Tibial artery (tissue), 4 donors: ENCODE measurements at regions not wholly inside any gene's neighbourhood (a gene's known extent, or its start where the extent isn't known, plus 50 kb on each side); places are given as distances from the start of the nearest gene placed in this dataset.

Source experiments
- DNase-seq, 2 donors: peaks; one replicate each; pipeline ENCODE4 v3.0.0-alpha.2; 2019
- H3K27ac ChIP-seq, 2 donors: fragments of 200-600 bp; sonication (generic) in 1 of 2; 1 replicate in 1 of 2; 2 replicates in 1 of 2; pipeline ENCODE4 v1.5.1; 2018 to 2019; ENCODE audit warnings: mild to moderate bottlenecking in 1 of 2
- H3K27me3 ChIP-seq, 2 donors: fragments of 200-600 bp; sonication (generic) in 1 of 2; one replicate each; pipeline versions ENCODE4 v1.5.1 to v1.6.0; 2016 to 2019
- H3K36me3 ChIP-seq, 3 donors: fragments of 200-600 bp; sonication (generic) in 2 of 3; one replicate each; pipeline ENCODE4 v1.5.1; 2016 to 2019; ENCODE audit warnings: mild to moderate bottlenecking in 2 of 3
- H3K4me1 ChIP-seq, 4 donors: fragments of 200-600 bp; sonication (generic) in 2 of 4; 1 replicate in 3 of 4; 2 replicates in 1 of 4; pipeline ENCODE4 v1.5.1; 2016 to 2019
- H3K4me3 ChIP-seq, 2 donors: fragments of 200-600 bp; sonication (generic) in 1 of 2; 1 replicate in 1 of 2; 2 replicates in 1 of 2; pipeline ENCODE4 v1.5.1; 2018 to 2019; ENCODE audit warnings: mild to moderate bottlenecking in 2 of 2
- H3K9me3 ChIP-seq, 3 donors: fragments of 200-600 bp; sonication (generic) in 1 of 3; one replicate each; pipeline ENCODE4 v1.5.1; 2016 to 2019
- CTCF ChIP-seq, 2 experiments: fragments of 200-600 bp in 1 of 2; fragments of 450-650 bp in 1 of 2; IDR thresholded peaks; one replicate each; pipeline ENCODE4 v1.5.1; 2017 to 2019; ENCODE audit warnings: antibody characterized with exemption in 2 of 2, mild to moderate bottlenecking in 1 of 2, moderate library complexity in 1 of 2
- intact Hi-C: fragments of 100-400 bp; cut with DNase I; formaldehyde crosslinking; loops from one replicate; pipeline ENCODE4 v1.15.0; 2023; ENCODE audit warnings: low total_unique reads

- no peak overlapping the region for H3K27ac ChIP-seq
- no peaks in the 10 kb centered on the region for H3K27me3 ChIP-seq
- no peak for TF ChIP-seq CTCF (IDR thresholded peaks at IDR 0.05)
- intact Hi-C loops: no loop called here
- no peak overlapping the region for H3K4me3 ChIP-seq
- peaks cover 0 to 26% (median 7%) of the 10 kb centered on the region in 4 donors for H3K4me1 ChIP-seq
- peak in 1 of 2 donors; percentile 75 for DNase-seq
- no peaks in the 10 kb centered on the region for H3K36me3 ChIP-seq
- peaks cover 0 to 11% (median 0%) of the 10 kb centered on the region in 3 donors for H3K9me3 ChIP-seq
These were observed 262.4 kb downstream of the NDUFA10 start for GRCh38 chr2:239762655-239763269.

GRCh38 chr2:239762106-239762505, 263.0 kb downstream of the NDUFA10 start:
- Histone ChIP-seq H3K9me3 (peaks cover 0 to 11% (median 0%) of the 10 kb centered on the region in 3 donors), H3K27ac (no peak overlapping the region), H3K36me3 (no peaks in the 10 kb centered on the region), H3K4me3 (no peak overlapping the region), H3K4me1 (peaks cover 0 to 33% (median 13%) of the 10 kb centered on the region in 4 donors), H3K27me3 (no peaks in the 10 kb centered on the region)
- intact Hi-C loops: no loop called here
- TF ChIP-seq CTCF (IDR thresholded peaks at IDR 0.05): no peak
- peak in 1 of 2 donors; percentile 17 for DNase-seq

GRCh38 chr2:239760596-239760995, 264.5 kb downstream of the NDUFA10 start:
- Histone ChIP-seq H3K4me1 (peaks cover 0 to 48% (median 25%) of the 10 kb centered on the region in 4 donors), H3K4me3 (no peak overlapping the region), H3K27me3 (no peaks in the 10 kb centered on the region), H3K27ac (no peak overlapping the region), H3K36me3 (no peaks in the 10 kb centered on the region), H3K9me3 (peaks cover 0 to 11% (median 0%) of the 10 kb centered on the region in 3 donors)
- intact Hi-C loops: no loop called here
- no peak for TF ChIP-seq CTCF (IDR thresholded peaks at IDR 0.05)
- no peak for DNase-seq

- no peak for TF ChIP-seq CTCF (IDR thresholded peaks at IDR 0.05)
- Histone ChIP-seq H3K4me1 (peaks cover 0 to 48% (median 23%) of the 10 kb centered on the region in 4 donors), H3K27me3 (no peaks in the 10 kb centered on the region), H3K36me3 (no peaks in the 10 kb centered on the region), H3K27ac (peak overlapping the region; percentile 75 to 77), H3K9me3 (peaks cover 0 to 11% (median 0%) of the 10 kb centered on the region in 3 donors), H3K4me3 (no peak overlapping the region)
- intact Hi-C loops: no loop called here
- DNase-seq: no peak
These were observed 266.8 kb downstream of the NDUFA10 start for GRCh38 chr2:239758279-239758877.

- peaks cover 0 to 11% (median 0%) of the 10 kb centered on the region in 3 donors for H3K9me3 ChIP-seq
- peak in 1 of 2 donors; percentile 28 for DNase-seq
- intact Hi-C loops: no loop called here
- H3K4me3 ChIP-seq: no peak overlapping the region
- no peaks in the 10 kb centered on the region for H3K36me3 ChIP-seq
- TF ChIP-seq CTCF (IDR thresholded peaks at IDR 0.05): no peak
- peaks cover 0 to 48% (median 25%) of the 10 kb centered on the region in 4 donors for H3K4me1 ChIP-seq
- no peaks in the 10 kb centered on the region for H3K27me3 ChIP-seq
- peak overlapping the region; percentile 75 to 77 for H3K27ac ChIP-seq
These were observed 268.1 kb downstream of the NDUFA10 start for GRCh38 chr2:239756790-239757760.
